ENCODE measurements at regions not wholly inside any gene's neighbourhood (a gene's known extent, or its start where the extent isn't known, plus 50 kb on each side); places are given as distances from the start of the nearest gene placed in this dataset.

- H3K4me2 ChIP-seq (ENCODE audit: low read length), result no peak overlapping the region
- H3K4me3 ChIP-seq (ENCODE audit: low read length), result no peak overlapping the region
- H3K9ac ChIP-seq (ENCODE audit: low read depth, low read length), result no peak overlapping the region
- H3K27me3 ChIP-seq (ENCODE audit: control insufficient read depth, insufficient read depth, low read length), result no peaks in the 10 kb centered on the region
- no peaks in the 10 kb centered on the region for H3K4me1 ChIP-seq (ENCODE audit: control insufficient read depth, insufficient read depth, low read length)
- no peaks in the 10 kb centered on the region for H3K36me3 ChIP-seq (ENCODE audit: insufficient read depth, low read length)
- H3K9me3 ChIP-seq (replicated peaks; ENCODE audit: low read length), result no peaks in the 10 kb centered on the region
Measured at GRCh38 chr21:21730512-21730911, 732.3 kb downstream of the NCAM2 start.

DNA sequence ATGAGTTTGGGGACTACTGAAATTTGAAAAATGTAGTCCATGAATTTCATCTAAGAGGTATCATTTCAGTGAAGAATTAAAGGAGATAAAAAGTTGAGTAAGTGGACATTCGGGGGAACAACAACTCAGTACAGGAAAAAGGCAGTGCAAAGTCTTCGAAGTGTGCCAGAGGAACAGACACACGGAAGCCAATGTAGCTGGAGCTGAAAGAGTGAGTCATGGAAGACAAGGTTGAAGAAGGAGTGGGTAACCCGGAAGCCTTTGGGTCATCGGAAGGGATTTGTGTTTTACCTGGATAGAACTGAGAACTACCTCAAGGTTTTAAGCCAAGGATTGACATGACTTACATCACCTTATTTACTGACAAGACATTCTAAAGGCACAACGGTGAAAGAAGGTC lies 733.4 kb downstream of the NCAM2 start:
- no peaks in the 10 kb centered on the region for H3K27me3 ChIP-seq (ENCODE audit: control insufficient read depth, insufficient read depth, low read length)
- no peak overlapping the region for H3K4me3 ChIP-seq (ENCODE audit: low read length)

GRCh38 chr21:21734088-21734487 lies 735.9 kb downstream of the NCAM2 start:
- no peak overlapping the region for H3K9ac ChIP-seq (ENCODE audit: low read depth, low read length)
- H3K4me3 ChIP-seq (ENCODE audit: low read length), result no peak overlapping the region
- H3K27me3 ChIP-seq (ENCODE audit: control insufficient read depth, insufficient read depth, low read length), result no peaks in the 10 kb centered on the region
- H3K36me3 ChIP-seq (ENCODE audit: insufficient read depth, low read length), result no peaks in the 10 kb centered on the region
- H3K9me3 ChIP-seq (replicated peaks; ENCODE audit: low read length), result no peaks in the 10 kb centered on the region
- no peak overlapping the region for H3K4me2 ChIP-seq (ENCODE audit: low read length)
- H3K4me1 ChIP-seq (ENCODE audit: control insufficient read depth, insufficient read depth, low read length), result no peaks in the 10 kb centered on the region

More for the DNA sequence above, 733.4 kb downstream of the NCAM2 start:
- Histone ChIP-seq H3K9me3 (replicated peaks; ENCODE audit: low read length) (no peaks in the 10 kb centered on the region), H3K36me3 (ENCODE audit: insufficient read depth, low read length) (no peaks in the 10 kb centered on the region), H3K9ac (ENCODE audit: low read depth, low read length) (no peak overlapping the region), H3K4me2 (ENCODE audit: low read length) (no peak overlapping the region), H3K4me1 (ENCODE audit: control insufficient read depth, insufficient read depth, low read length) (no peaks in the 10 kb centered on the region)

DNA sequence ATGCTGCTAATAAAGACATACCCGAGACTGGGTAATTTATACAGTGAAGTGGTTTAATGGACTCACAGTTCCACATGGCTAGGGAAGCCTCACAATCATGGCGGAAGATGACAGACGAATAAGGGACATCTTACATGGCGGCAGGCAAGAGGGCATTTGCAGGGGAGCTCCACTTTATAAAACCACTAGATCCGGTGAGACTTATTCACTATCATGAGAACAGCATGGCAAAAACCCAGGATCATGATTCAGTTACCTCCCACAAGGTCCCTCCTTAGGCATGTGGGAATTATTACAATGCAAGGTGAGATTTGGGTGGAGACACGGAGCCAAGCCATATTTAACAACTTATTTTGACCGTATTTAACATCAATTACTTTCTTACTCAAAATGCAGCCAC lies 739.0 kb downstream of the NCAM2 start:
- no peaks in the 10 kb centered on the region for H3K4me1 ChIP-seq (ENCODE audit: control insufficient read depth, insufficient read depth, low read length)
- H3K9ac ChIP-seq (ENCODE audit: low read depth, low read length), result no peak overlapping the region
- no peaks in the 10 kb centered on the region for H3K36me3 ChIP-seq (ENCODE audit: insufficient read depth, low read length)
- H3K9me3 ChIP-seq (replicated peaks; ENCODE audit: low read length), result no peaks in the 10 kb centered on the region
- no peak overlapping the region for H3K4me2 ChIP-seq (ENCODE audit: low read length)
- no peaks in the 10 kb centered on the region for H3K27me3 ChIP-seq (ENCODE audit: control insufficient read depth, insufficient read depth, low read length)
- no peak overlapping the region for H3K4me3 ChIP-seq (ENCODE audit: low read length)

- H3K4me2 ChIP-seq (ENCODE audit: low read length), result no peak overlapping the region
- H3K9ac ChIP-seq (ENCODE audit: low read depth, low read length), result no peak overlapping the region
- no peaks in the 10 kb centered on the region for H3K27me3 ChIP-seq (ENCODE audit: control insufficient read depth, insufficient read depth, low read length)
- H3K4me3 ChIP-seq (ENCODE audit: low read length), result no peak overlapping the region
- H3K36me3 ChIP-seq (ENCODE audit: insufficient read depth, low read length), result no peaks in the 10 kb centered on the region
- H3K9me3 ChIP-seq (replicated peaks; ENCODE audit: low read length), result no peaks in the 10 kb centered on the region
- H3K4me1 ChIP-seq (ENCODE audit: control insufficient read depth, insufficient read depth, low read length), result no peaks in the 10 kb centered on the region
Measured at GRCh38 chr21:21740207-21740606, 742.0 kb downstream of the NCAM2 start.

DNA sequence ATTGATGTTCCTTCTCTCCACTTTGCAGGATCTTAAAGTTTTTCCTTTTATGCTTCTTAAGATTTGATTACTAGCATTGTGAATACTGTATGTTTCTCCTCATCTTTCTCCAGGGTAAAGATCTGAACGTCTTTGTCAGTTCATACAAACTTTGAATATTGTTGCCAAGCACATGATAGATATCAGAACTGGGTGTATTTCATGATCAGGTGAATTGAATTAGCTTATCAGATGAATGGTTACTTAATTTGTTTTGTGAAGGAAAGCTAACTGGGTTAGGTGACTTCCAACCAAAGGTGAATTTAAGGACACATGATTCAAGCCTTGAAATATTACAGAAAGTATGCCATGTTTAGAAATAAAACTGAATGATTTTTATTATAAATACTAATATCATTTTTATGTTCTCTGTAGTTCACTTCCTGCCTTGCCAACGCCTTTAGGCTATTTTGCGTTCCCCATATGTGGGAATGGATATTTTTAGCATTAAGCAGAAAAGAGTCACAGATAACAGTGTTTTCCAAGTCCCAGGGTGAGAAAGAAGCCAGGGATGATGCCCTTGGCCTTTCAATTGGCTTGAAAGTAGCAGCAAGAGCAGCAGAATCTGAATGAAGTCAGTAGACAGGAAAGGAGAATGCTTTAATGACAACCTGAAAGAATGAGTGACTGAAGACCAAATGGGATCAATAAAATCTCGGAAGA lies 752.1 kb downstream of the NCAM2 start:
- Histone ChIP-seq H3K36me3 (ENCODE audit: insufficient read depth, low read length) (no peaks in the 10 kb centered on the region), H3K9me3 (replicated peaks; ENCODE audit: low read length) (no peaks in the 10 kb centered on the region), H3K9ac (ENCODE audit: low read depth, low read length) (no peak overlapping the region), H3K4me2 (ENCODE audit: low read length) (no peak overlapping the region), H3K4me1 (ENCODE audit: control insufficient read depth, insufficient read depth, low read length) (no peaks in the 10 kb centered on the region), H3K4me3 (ENCODE audit: low read length) (no peak overlapping the region), H3K27me3 (ENCODE audit: control insufficient read depth, insufficient read depth, low read length) (no peaks in the 10 kb centered on the region)

GRCh38 chr21:21751286-21751685 lies 753.1 kb downstream of the NCAM2 start:
- no peaks in the 10 kb centered on the region for H3K27me3 ChIP-seq (ENCODE audit: control insufficient read depth, insufficient read depth, low read length)
- H3K36me3 ChIP-seq (ENCODE audit: insufficient read depth, low read length), result no peaks in the 10 kb centered on the region
- H3K4me2 ChIP-seq (ENCODE audit: low read length), result no peak overlapping the region
- H3K4me3 ChIP-seq (ENCODE audit: low read length), result no peak overlapping the region
- no peak overlapping the region for H3K9ac ChIP-seq (ENCODE audit: low read depth, low read length)
- no peaks in the 10 kb centered on the region for H3K9me3 ChIP-seq (replicated peaks; ENCODE audit: low read length)
- H3K4me1 ChIP-seq (ENCODE audit: control insufficient read depth, insufficient read depth, low read length), result no peaks in the 10 kb centered on the region

GRCh38 chr21:21762855-21763254 lies 764.6 kb downstream of the NCAM2 start:
- Histone ChIP-seq H3K9me3 (replicated peaks; ENCODE audit: low read length) (no peaks in the 10 kb centered on the region), H3K36me3 (ENCODE audit: insufficient read depth, low read length) (no peaks in the 10 kb centered on the region), H3K4me2 (ENCODE audit: low read length) (no peak overlapping the region), H3K4me3 (ENCODE audit: low read length) (no peak overlapping the region), H3K27me3 (ENCODE audit: control insufficient read depth, insufficient read depth, low read length) (no peaks in the 10 kb centered on the region), H3K9ac (ENCODE audit: low read depth, low read length) (no peak overlapping the region), H3K4me1 (ENCODE audit: control insufficient read depth, insufficient read depth, low read length) (no peaks in the 10 kb centered on the region)

- H3K9ac ChIP-seq (ENCODE audit: low read depth, low read length), result no peak overlapping the region
- no peaks in the 10 kb centered on the region for H3K9me3 ChIP-seq (replicated peaks; ENCODE audit: low read length)
- H3K27me3 ChIP-seq (ENCODE audit: control insufficient read depth, insufficient read depth, low read length), result no peaks in the 10 kb centered on the region
- no peak overlapping the region for H3K4me2 ChIP-seq (ENCODE audit: low read length)
- H3K4me1 ChIP-seq (ENCODE audit: control insufficient read depth, insufficient read depth, low read length), result no peaks in the 10 kb centered on the region
- H3K4me3 ChIP-seq (ENCODE audit: low read length), result no peak overlapping the region
- no peaks in the 10 kb centered on the region for H3K36me3 ChIP-seq (ENCODE audit: insufficient read depth, low read length)
Measured at GRCh38 chr21:21764281-21764680, 766.1 kb downstream of the NCAM2 start.

GRCh38 chr21:21767276-21767675 lies 769.1 kb downstream of the NCAM2 start:
- peaks cover 3% of the 10 kb centered on the region for H3K9me3 ChIP-seq (replicated peaks; ENCODE audit: low read length)
- H3K4me2 ChIP-seq (ENCODE audit: low read length), result no peak overlapping the region
- no peak overlapping the region for H3K9ac ChIP-seq (ENCODE audit: low read depth, low read length)
- H3K4me1 ChIP-seq (ENCODE audit: control insufficient read depth, insufficient read depth, low read length), result no peaks in the 10 kb centered on the region
- no peak overlapping the region for H3K4me3 ChIP-seq (ENCODE audit: low read length)
- H3K36me3 ChIP-seq (ENCODE audit: insufficient read depth, low read length), result no peaks in the 10 kb centered on the region
- no peaks in the 10 kb centered on the region for H3K27me3 ChIP-seq (ENCODE audit: control insufficient read depth, insufficient read depth, low read length)

- Histone ChIP-seq H3K4me1 (ENCODE audit: control insufficient read depth, insufficient read depth, low read length) (no peaks in the 10 kb centered on the region), H3K9me3 (replicated peaks; ENCODE audit: low read length) (no peaks in the 10 kb centered on the region), H3K9ac (ENCODE audit: low read depth, low read length) (no peak overlapping the region)
Measured at GRCh38 chr21:21788591-21788990, 790.4 kb downstream of the NCAM2 start.

GRCh38 chr21:21801921-21802320 lies 803.7 kb downstream of the NCAM2 start:
- Histone ChIP-seq H3K4me3 (ENCODE audit: low read length) (no peak overlapping the region), H3K9me3 (replicated peaks; ENCODE audit: low read length) (no peaks in the 10 kb centered on the region), H3K36me3 (ENCODE audit: insufficient read depth, low read length) (no peaks in the 10 kb centered on the region), H3K4me2 (ENCODE audit: low read length) (no peak overlapping the region), H3K4me1 (ENCODE audit: control insufficient read depth, insufficient read depth, low read length) (no peaks in the 10 kb centered on the region), H3K27me3 (ENCODE audit: control insufficient read depth, insufficient read depth, low read length) (no peaks in the 10 kb centered on the region), H3K9ac (ENCODE audit: low read depth, low read length) (no peak overlapping the region)

More at GRCh38 chr21:21788591-21788990, 790.4 kb downstream of the NCAM2 start:
- Histone ChIP-seq H3K36me3 (ENCODE audit: insufficient read depth, low read length) (no peaks in the 10 kb centered on the region), H3K27me3 (ENCODE audit: control insufficient read depth, insufficient read depth, low read length) (no peaks in the 10 kb centered on the region), H3K4me2 (ENCODE audit: low read length) (no peak overlapping the region), H3K4me3 (ENCODE audit: low read length) (no peak overlapping the region)
